Activated CD4-positive, alpha-beta memory T cell treated with anti-CD3 and anti-CD28 coated beads, Interleukin-2, amount 10 ng/mL, durations not matched to agents 7 days and 5 days (primary cell): ENCODE measurements at regions not wholly inside any gene's neighbourhood (a gene's known extent, or its start where the extent isn't known, plus 50 kb on each side); places are given as distances from the start of the nearest gene placed in this dataset.

Experiments used
- CTCF ChIA-PET: fragments of 350-600 bp; sonication (Branson Sonifier 250); formaldehyde crosslinking; loops from one replicate; lab custom pipeline; 2021; ENCODE audit warnings: antibody characterized with exemption, inconsistent platforms; lab: Charles Lee
- POLR2A ChIA-PET: fragments of 350-600 bp; sonication (Branson Sonifier 250); formaldehyde crosslinking; loops from one replicate; lab custom pipeline; 2021; ENCODE audit warnings: antibody characterized with exemption; lab: Charles Lee
- DNase-seq: peaks from one replicate; pipeline ENCODE4 v3.0.0-alpha.2; 2020
- H3K27ac Mint-ChIP-seq: one replicate; pipeline ENCODE4 v1.8.0; 2021; ENCODE audit warnings: mild to moderate bottlenecking, mixed read lengths
- H3K27me3 Mint-ChIP-seq: one replicate; pipeline ENCODE4 v1.8.0; 2021; ENCODE audit warnings: mixed read lengths
- H3K36me3 Mint-ChIP-seq: one replicate; pipeline ENCODE4 v1.8.0; 2021; ENCODE audit warnings: low read depth, mixed read lengths
- H3K4me1 Mint-ChIP-seq: one replicate; pipeline ENCODE4 v1.8.0; 2021; ENCODE audit warnings: mixed read lengths
- H3K4me3 Mint-ChIP-seq: one replicate; pipeline ENCODE4 v1.8.0; 2021; ENCODE audit warnings: mild to moderate bottlenecking, mixed read lengths
- H3K9me3 Mint-ChIP-seq: one replicate; pipeline ENCODE4 v1.8.0; 2021; ENCODE audit warnings: mixed read lengths

GRCh38 chr12:30010071-30011052, 226.6 kb upstream of the TMTC1 start:
- no peak for DNase-seq
- Mint-ChIP-seq H3K4me3 (no peak overlapping the region), H3K27me3 (no peaks in the 10 kb centered on the region), H3K27ac (no peak overlapping the region), H3K4me1 (no peaks in the 10 kb centered on the region), H3K9me3 (no peaks in the 10 kb centered on the region), H3K36me3 (no peaks in the 10 kb centered on the region)
- POLR2A ChIA-PET, result no interaction called here
- CTCF ChIA-PET, result no interaction called here

DNA sequence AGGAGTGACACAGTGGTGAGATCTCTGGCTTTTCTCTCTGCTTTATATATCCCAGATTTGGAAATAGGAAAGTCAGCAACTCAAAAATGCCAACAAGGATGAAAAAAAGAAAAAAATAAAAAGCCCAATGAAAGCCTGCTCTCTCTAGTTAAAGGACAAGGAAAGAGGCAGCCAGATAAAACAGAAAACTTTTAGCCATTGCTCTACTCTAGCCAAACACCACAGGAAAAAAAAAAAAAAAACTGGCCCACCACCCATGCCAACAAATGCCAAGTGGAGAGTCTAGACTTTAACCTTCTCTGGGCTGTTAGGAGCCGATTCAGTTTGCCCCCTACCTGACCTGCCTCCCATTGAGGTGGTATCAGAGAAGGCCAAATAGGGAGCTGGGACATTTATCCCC, 222.3 kb upstream of the TMTC1 start:
- CTCF ChIA-PET, result no interaction called here
- H3K27ac Mint-ChIP-seq, result no peak overlapping the region
- H3K4me1 Mint-ChIP-seq, result no peaks in the 10 kb centered on the region
- DNase-seq, result no peak
- POLR2A ChIA-PET, result no interaction called here
- H3K9me3 Mint-ChIP-seq, result no peaks in the 10 kb centered on the region
- no peaks in the 10 kb centered on the region for H3K36me3 Mint-ChIP-seq
- H3K4me3 Mint-ChIP-seq, result no peak overlapping the region
- H3K27me3 Mint-ChIP-seq, result no peaks in the 10 kb centered on the region

DNA sequence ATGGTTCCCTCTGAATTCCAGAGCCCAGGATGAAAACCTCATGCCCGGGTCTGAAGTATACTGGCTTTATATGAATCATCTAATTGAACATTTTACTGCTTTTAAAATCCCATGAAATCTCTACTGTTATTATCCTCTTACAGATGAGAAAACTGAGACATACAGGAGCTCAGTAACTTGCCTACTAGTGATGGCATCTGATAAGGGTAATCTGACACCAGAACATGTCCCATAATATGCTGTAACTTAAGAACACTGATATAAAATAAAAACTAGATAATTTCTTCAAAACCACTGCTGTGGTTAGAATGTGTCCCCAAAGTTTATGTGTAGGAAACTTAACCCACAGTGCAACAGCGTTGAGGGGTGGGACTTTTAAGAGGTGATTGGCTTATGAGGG, 219.6 kb upstream of the TMTC1 start:
- Mint-ChIP-seq H3K36me3 (no peaks in the 10 kb centered on the region), H3K9me3 (no peaks in the 10 kb centered on the region), H3K27me3 (no peaks in the 10 kb centered on the region), H3K4me3 (no peak overlapping the region), H3K27ac (no peak overlapping the region), H3K4me1 (no peaks in the 10 kb centered on the region)
- no peak for DNase-seq
- ChIA-PET CTCF (no interaction called here), POLR2A (no interaction called here)

DNA sequence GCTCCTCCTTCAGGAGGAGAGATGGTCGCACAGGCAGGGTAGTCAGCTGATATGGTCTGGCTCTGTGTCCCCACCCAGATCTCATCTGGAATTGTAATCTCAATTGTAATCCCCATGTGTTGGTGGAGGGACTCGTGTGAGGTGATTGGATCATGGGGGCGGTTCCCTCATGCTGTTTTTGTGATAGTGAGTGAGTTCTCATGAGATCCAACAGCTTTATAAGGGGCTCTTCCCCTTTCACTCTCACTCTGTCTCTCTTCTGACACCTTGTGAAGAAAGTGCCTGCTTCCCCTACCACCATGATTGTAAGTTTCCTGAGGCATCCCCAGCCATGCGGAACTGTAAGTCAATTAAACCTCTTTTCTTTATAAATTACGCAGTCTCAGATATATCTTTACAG, 218.9 kb upstream of the TMTC1 start:
- Mint-ChIP-seq H3K27me3 (no peaks in the 10 kb centered on the region), H3K9me3 (no peaks in the 10 kb centered on the region), H3K36me3 (no peaks in the 10 kb centered on the region), H3K4me1 (no peaks in the 10 kb centered on the region), H3K27ac (no peak overlapping the region), H3K4me3 (no peak overlapping the region)
- no peak for DNase-seq
- CTCF ChIA-PET, result no interaction called here
- POLR2A ChIA-PET, result no interaction called here

- Mint-ChIP-seq H3K4me1 (no peaks in the 10 kb centered on the region), H3K36me3 (no peaks in the 10 kb centered on the region), H3K9me3 (no peaks in the 10 kb centered on the region), H3K27ac (no peak overlapping the region), H3K4me3 (no peak overlapping the region), H3K27me3 (no peaks in the 10 kb centered on the region)
- CTCF ChIA-PET, result no interaction called here
- DNase-seq, result no peak
- POLR2A ChIA-PET, result no interaction called here
Observed at GRCh38 chr12:30000401-30000800, 216.7 kb upstream of the TMTC1 start.

DNA sequence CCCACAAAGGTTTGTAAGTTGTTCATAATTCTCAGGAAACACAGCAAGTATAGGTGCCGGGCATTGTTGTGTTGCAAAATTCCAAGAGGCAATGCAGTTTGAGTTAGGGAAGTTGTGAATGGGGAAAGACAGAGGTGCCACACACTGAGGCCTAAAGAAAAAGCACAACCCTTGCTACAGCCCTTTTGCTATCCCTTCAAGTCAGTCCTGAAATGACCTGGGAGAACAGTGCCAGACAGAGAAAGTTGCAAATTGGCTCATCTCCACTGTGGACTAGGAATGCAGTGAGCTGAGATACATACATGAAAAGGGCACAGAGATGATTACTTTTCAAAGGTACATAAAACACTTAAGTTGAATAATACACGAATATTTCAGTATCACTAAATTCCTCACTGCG, 213.3 kb upstream of the TMTC1 start:
- CTCF ChIA-PET, result no interaction called here
- H3K4me1 Mint-ChIP-seq, result no peaks in the 10 kb centered on the region
- DNase-seq, result no peak
- no peaks in the 10 kb centered on the region for H3K27me3 Mint-ChIP-seq
- H3K9me3 Mint-ChIP-seq, result no peaks in the 10 kb centered on the region
- H3K4me3 Mint-ChIP-seq, result no peak overlapping the region
- H3K36me3 Mint-ChIP-seq, result no peaks in the 10 kb centered on the region
- H3K27ac Mint-ChIP-seq, result no peak overlapping the region
- POLR2A ChIA-PET, result no interaction called here

DNA sequence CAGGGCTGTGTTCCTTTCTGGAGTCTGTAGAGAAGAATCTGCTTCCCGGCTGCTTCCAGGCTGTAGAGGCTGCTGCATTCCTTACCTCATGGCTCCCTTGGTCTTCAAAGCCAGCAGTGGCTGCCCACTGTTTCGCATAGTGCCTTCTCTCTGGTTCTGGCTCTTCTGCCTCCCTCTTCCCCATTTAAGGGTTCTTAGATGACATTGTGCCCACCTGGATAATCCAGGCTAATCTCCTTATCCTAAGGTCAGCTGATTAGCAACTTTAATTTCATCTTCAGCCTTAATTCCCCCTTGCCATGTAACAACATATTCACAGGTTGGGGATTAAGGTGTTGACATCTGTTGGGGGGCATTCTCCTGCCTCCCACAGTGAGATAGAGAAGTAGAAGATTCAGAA, 208.6 kb upstream of the TMTC1 start:
- Mint-ChIP-seq H3K4me1 (no peaks in the 10 kb centered on the region), H3K27me3 (no peaks in the 10 kb centered on the region), H3K27ac (no peak overlapping the region), H3K9me3 (peaks cover 3% of the 10 kb centered on the region), H3K4me3 (no peak overlapping the region), H3K36me3 (no peaks in the 10 kb centered on the region)
- ChIA-PET CTCF (no interaction called here), POLR2A (no interaction called here)
- DNase-seq, result no peak

GRCh38 chr12:29991924-29992323, 208.2 kb upstream of the TMTC1 start:
- peaks cover 3% of the 10 kb centered on the region for H3K9me3 Mint-ChIP-seq
- ChIA-PET CTCF (no interaction called here), POLR2A (no interaction called here)
- DNase-seq, result no peak
- H3K27ac Mint-ChIP-seq, result no peak overlapping the region
- H3K36me3 Mint-ChIP-seq, result no peaks in the 10 kb centered on the region
- H3K4me1 Mint-ChIP-seq, result no peaks in the 10 kb centered on the region
- no peak overlapping the region for H3K4me3 Mint-ChIP-seq
- H3K27me3 Mint-ChIP-seq, result no peaks in the 10 kb centered on the region

DNA sequence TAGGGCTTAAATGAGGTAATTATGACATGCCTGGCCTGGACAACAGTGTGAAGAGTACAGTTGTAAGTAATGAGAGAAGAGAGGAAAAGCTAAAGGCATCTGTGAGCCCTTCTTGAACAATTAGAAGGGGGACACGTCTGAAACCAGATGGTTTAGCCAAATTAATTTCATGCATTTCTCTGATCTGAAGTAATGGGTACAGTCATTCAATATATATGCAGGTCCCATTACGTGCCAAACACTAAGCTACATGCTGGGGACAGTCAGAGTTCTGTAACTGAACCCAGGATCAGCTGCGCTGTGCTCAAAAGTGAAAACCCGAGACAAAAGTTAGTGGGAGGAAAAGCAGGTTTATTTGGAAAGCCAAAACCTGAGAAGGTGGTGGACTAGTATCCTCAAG, 207.2 kb upstream of the TMTC1 start:
- H3K9me3 Mint-ChIP-seq, result peaks cover 3% of the 10 kb centered on the region
- no peaks in the 10 kb centered on the region for H3K27me3 Mint-ChIP-seq
- H3K36me3 Mint-ChIP-seq, result no peaks in the 10 kb centered on the region
- no peaks in the 10 kb centered on the region for H3K4me1 Mint-ChIP-seq
- H3K27ac Mint-ChIP-seq, result no peak overlapping the region
- DNase-seq, result no peak
- no peak overlapping the region for H3K4me3 Mint-ChIP-seq
- POLR2A ChIA-PET, result no interaction called here
- CTCF ChIA-PET, result no interaction called here

DNA sequence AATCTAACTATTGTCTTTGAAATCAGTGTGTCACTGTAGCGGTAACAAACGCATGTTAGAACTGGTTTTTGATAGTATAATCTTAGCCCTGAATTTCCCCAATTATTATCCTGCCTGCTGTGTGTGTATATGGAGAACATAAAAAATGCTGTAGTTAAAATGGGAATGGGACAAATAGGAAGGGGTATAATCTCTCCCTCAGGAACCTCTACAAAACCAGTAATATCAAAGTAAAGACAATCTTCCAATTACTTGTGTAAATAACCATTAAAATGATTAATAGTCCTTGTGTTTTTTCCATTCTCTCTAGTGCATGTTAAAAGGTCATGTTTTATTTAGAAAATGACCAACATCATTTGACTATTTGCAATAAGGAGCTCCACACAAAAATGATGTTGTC, 200.1 kb upstream of the TMTC1 start:
- Mint-ChIP-seq H3K36me3 (no peaks in the 10 kb centered on the region), H3K4me3 (no peak overlapping the region), H3K9me3 (no peaks in the 10 kb centered on the region), H3K27me3 (no peaks in the 10 kb centered on the region), H3K27ac (no peak overlapping the region), H3K4me1 (no peaks in the 10 kb centered on the region)
- DNase-seq, result no peak
- ChIA-PET POLR2A (no interaction called here), CTCF (no interaction called here)

GRCh38 chr12:29980304-29980703, 196.6 kb upstream of the TMTC1 start:
- CTCF ChIA-PET, result no interaction called here
- H3K36me3 Mint-ChIP-seq, result no peaks in the 10 kb centered on the region
- peaks cover 3% of the 10 kb centered on the region for H3K9me3 Mint-ChIP-seq
- no peak for DNase-seq
- H3K27ac Mint-ChIP-seq, result no peak overlapping the region
- POLR2A ChIA-PET, result no interaction called here
- no peaks in the 10 kb centered on the region for H3K27me3 Mint-ChIP-seq
- H3K4me1 Mint-ChIP-seq, result no peaks in the 10 kb centered on the region
- H3K4me3 Mint-ChIP-seq, result no peak overlapping the region

- CTCF ChIA-PET, result no interaction called here
- Mint-ChIP-seq H3K36me3 (no peaks in the 10 kb centered on the region), H3K4me3 (no peak overlapping the region), H3K27me3 (no peaks in the 10 kb centered on the region), H3K9me3 (no peaks in the 10 kb centered on the region), H3K4me1 (no peaks in the 10 kb centered on the region), H3K27ac (no peak overlapping the region)
- POLR2A ChIA-PET, result no interaction called here
- no peak for DNase-seq
Observed at GRCh38 chr12:29971446-29971845, 187.7 kb upstream of the TMTC1 start.

GRCh38 chr12:29970501-29970900, 186.8 kb upstream of the TMTC1 start:
- Mint-ChIP-seq H3K36me3 (no peaks in the 10 kb centered on the region), H3K27ac (no peak overlapping the region), H3K27me3 (no peaks in the 10 kb centered on the region), H3K9me3 (no peaks in the 10 kb centered on the region), H3K4me1 (no peaks in the 10 kb centered on the region), H3K4me3 (no peak overlapping the region)
- CTCF ChIA-PET, result no interaction called here
- POLR2A ChIA-PET, result no interaction called here
- DNase-seq, result no peak
